Stimulated activated effector memory CD8-positive, alpha-beta T cell treated with anti-CD3 and anti-CD28 coated beads, Interleukin-12 subunit alpha, Interleukin-12 subunit beta, amount 100 ng/mL, for 72 hours (primary cell): ENCODE measurements at regions not wholly inside any gene's neighbourhood (a gene's known extent, or its start where the extent isn't known, plus 50 kb on each side); places are given as distances from the start of the nearest gene placed in this dataset.
"Not testable (repeated sequence)": the region's sequence is repeated elsewhere in the genome, so short reads cannot be mapped to it uniquely, and the experiment has no call there.

ENCODE experiments used
- ATAC-seq: fragments of 150-1000 bp; cut with Tn5 transposase; 2 replicates; pipeline ENCODE4 v1.10.0; 2021
- DNase-seq, 2 donors: peaks; one replicate each; pipeline ENCODE4 v3.0.0; 2021 to 2022; ENCODE audit warnings: low spot score in 2 of 2
- H3K27ac Mint-ChIP-seq: one replicate; pipeline ENCODE4 v1.8.0; 2022; ENCODE audit warnings: mild to moderate bottlenecking, mixed read lengths
- H3K36me3 Mint-ChIP-seq: one replicate; pipeline ENCODE4 v1.8.0; 2022; ENCODE audit warnings: mild to moderate bottlenecking, mixed read lengths
- H3K4me1 Mint-ChIP-seq: one replicate; pipeline ENCODE4 v1.8.0; 2022; ENCODE audit warnings: mixed read lengths
- H3K4me3 Mint-ChIP-seq: one replicate; pipeline ENCODE4 v1.8.0; 2022; ENCODE audit warnings: mild to moderate bottlenecking, mixed read lengths
- H3K9me3 Mint-ChIP-seq: one replicate; pipeline ENCODE4 v1.8.0; 2022; ENCODE audit warnings: mixed read lengths

GRCh38 chr3:180424305-180424704, 177.7 kb upstream of the TTC14 start:
- H3K4me1 Mint-ChIP-seq, H3K27ac Mint-ChIP-seq, ATAC-seq, H3K36me3 Mint-ChIP-seq, H3K4me3 Mint-ChIP-seq, H3K9me3 Mint-ChIP-seq, DNase-seq: not testable (repeated sequence)

GRCh38 chr3:180430896-180431295, 171.1 kb upstream of the TTC14 start:
- ATAC-seq (no peak), DNase-seq (no peak)
- Mint-ChIP-seq H3K9me3 (peaks cover 6% of the 10 kb centered on the region), H3K27ac (no peak overlapping the region), H3K4me3 (no peak overlapping the region), H3K36me3 (no peaks in the 10 kb centered on the region), H3K4me1 (no peaks in the 10 kb centered on the region)

- Mint-ChIP-seq H3K36me3 (no peaks in the 10 kb centered on the region), H3K27ac (no peak overlapping the region), H3K4me1 (no peaks in the 10 kb centered on the region), H3K9me3 (peaks cover 9% of the 10 kb centered on the region), H3K4me3 (no peak overlapping the region)
- ATAC-seq (no peak), DNase-seq (no peak)
Observed at GRCh38 chr3:180433152-180433551, 168.8 kb upstream of the TTC14 start.

- no peak overlapping the region for H3K4me3 Mint-ChIP-seq
- DNase-seq (no peak), ATAC-seq (no peak)
- no peak overlapping the region for H3K27ac Mint-ChIP-seq
- H3K4me1 Mint-ChIP-seq: no peaks in the 10 kb centered on the region
- peaks cover 4% of the 10 kb centered on the region for H3K9me3 Mint-ChIP-seq
- H3K36me3 Mint-ChIP-seq: no peaks in the 10 kb centered on the region
Observed at GRCh38 chr3:180447136-180447535, 154.8 kb upstream of the TTC14 start.

GRCh38 chr3:180448407-180448806, 153.6 kb upstream of the TTC14 start:
- not testable (repeated sequence) for H3K9me3 Mint-ChIP-seq, H3K36me3 Mint-ChIP-seq, H3K27ac Mint-ChIP-seq, H3K4me1 Mint-ChIP-seq, DNase-seq, H3K4me3 Mint-ChIP-seq, ATAC-seq

GRCh38 chr3:180457225-180457624, 144.7 kb upstream of the TTC14 start:
- Mint-ChIP-seq H3K9me3 (no peaks in the 10 kb centered on the region), H3K4me3 (no peak overlapping the region), H3K36me3 (no peaks in the 10 kb centered on the region), H3K4me1 (no peaks in the 10 kb centered on the region), H3K27ac (no peak overlapping the region)
- DNase-seq: no peak
- no peak for ATAC-seq

GRCh38 chr3:180466401-180467011, 135.5 kb upstream of the TTC14 start:
- no peak overlapping the region for H3K27ac Mint-ChIP-seq
- no peaks in the 10 kb centered on the region for H3K36me3 Mint-ChIP-seq
- DNase-seq: no peak
- no peak overlapping the region for H3K4me3 Mint-ChIP-seq
- no peaks in the 10 kb centered on the region for H3K4me1 Mint-ChIP-seq
- no peak for ATAC-seq
- no peaks in the 10 kb centered on the region for H3K9me3 Mint-ChIP-seq

GRCh38 chr3:180467177-180467576, 134.8 kb upstream of the TTC14 start:
- no peak for DNase-seq

GRCh38 chr3:180469149-180469548, 132.8 kb upstream of the TTC14 start:
- DNase-seq (no peak), ATAC-seq (peak; percentile 11)
- Mint-ChIP-seq H3K36me3 (no peaks in the 10 kb centered on the region), H3K9me3 (no peaks in the 10 kb centered on the region), H3K27ac (no peak overlapping the region), H3K4me3 (no peak overlapping the region), H3K4me1 (no peaks in the 10 kb centered on the region)

More at GRCh38 chr3:180467177-180467576, 134.8 kb upstream of the TTC14 start:
- no peaks in the 10 kb centered on the region for H3K4me1 Mint-ChIP-seq
- no peak overlapping the region for H3K4me3 Mint-ChIP-seq
- H3K27ac Mint-ChIP-seq: no peak overlapping the region
- H3K9me3 Mint-ChIP-seq: no peaks in the 10 kb centered on the region
- H3K36me3 Mint-ChIP-seq: no peaks in the 10 kb centered on the region
- ATAC-seq: no peak

- no peaks in the 10 kb centered on the region for H3K4me1 Mint-ChIP-seq
Observed at GRCh38 chr3:180478695-180479094, 123.3 kb upstream of the TTC14 start.

GRCh38 chr3:180492047-180492446, 109.9 kb upstream of the TTC14 start:
- no peak overlapping the region for H3K4me3 Mint-ChIP-seq
- H3K4me1 Mint-ChIP-seq: no peaks in the 10 kb centered on the region
- H3K27ac Mint-ChIP-seq: no peak overlapping the region
- no peak for DNase-seq
- ATAC-seq: no peak
- peaks cover 5% of the 10 kb centered on the region for H3K9me3 Mint-ChIP-seq
- H3K36me3 Mint-ChIP-seq: no peaks in the 10 kb centered on the region

More at GRCh38 chr3:180478695-180479094, 123.3 kb upstream of the TTC14 start:
- no peaks in the 10 kb centered on the region for H3K36me3 Mint-ChIP-seq
- DNase-seq (no peak), ATAC-seq (no peak)
- peaks cover under 1% of the 10 kb centered on the region for H3K9me3 Mint-ChIP-seq
- H3K27ac Mint-ChIP-seq: no peak overlapping the region
- no peak overlapping the region for H3K4me3 Mint-ChIP-seq

GRCh38 chr3:180496995-180497394, 105.0 kb upstream of the TTC14 start:
- no peak overlapping the region for H3K4me3 Mint-ChIP-seq
- DNase-seq: no peak
- no peaks in the 10 kb centered on the region for H3K4me1 Mint-ChIP-seq
- no peak for ATAC-seq
- no peaks in the 10 kb centered on the region for H3K36me3 Mint-ChIP-seq
- peaks cover 23% of the 10 kb centered on the region for H3K9me3 Mint-ChIP-seq
- H3K27ac Mint-ChIP-seq: no peak overlapping the region

- H3K27ac Mint-ChIP-seq: no peak overlapping the region
Observed at GRCh38 chr3:180516368-180516767, 85.6 kb upstream of the TTC14 start.

GRCh38 chr3:180523040-180523439, 78.9 kb upstream of the TTC14 start:
- no peaks in the 10 kb centered on the region for H3K4me1 Mint-ChIP-seq
- DNase-seq (no peak), ATAC-seq (no peak)
- H3K27ac Mint-ChIP-seq: no peak overlapping the region
- no peak overlapping the region for H3K4me3 Mint-ChIP-seq
- peaks cover 2% of the 10 kb centered on the region for H3K9me3 Mint-ChIP-seq
- H3K36me3 Mint-ChIP-seq: no peaks in the 10 kb centered on the region

More at GRCh38 chr3:180516368-180516767, 85.6 kb upstream of the TTC14 start:
- DNase-seq (no peak), ATAC-seq (peak; percentile 16)
- no peak overlapping the region for H3K4me3 Mint-ChIP-seq
- H3K36me3 Mint-ChIP-seq: no peaks in the 10 kb centered on the region
- no peaks in the 10 kb centered on the region for H3K4me1 Mint-ChIP-seq
- H3K9me3 Mint-ChIP-seq: peaks cover 8% of the 10 kb centered on the region

- Mint-ChIP-seq H3K27ac (no peak overlapping the region), H3K4me3 (no peak overlapping the region), H3K9me3 (peaks cover under 1% of the 10 kb centered on the region), H3K4me1 (no peaks in the 10 kb centered on the region), H3K36me3 (no peaks in the 10 kb centered on the region)
- ATAC-seq (no peak), DNase-seq (no peak)
Observed at GRCh38 chr3:180528843-180529242, 73.1 kb upstream of the TTC14 start.

GRCh38 chr3:180529778-180530177, 72.2 kb upstream of the TTC14 start:
- H3K36me3 Mint-ChIP-seq: no peaks in the 10 kb centered on the region
- H3K9me3 Mint-ChIP-seq: no peaks in the 10 kb centered on the region
- H3K4me1 Mint-ChIP-seq: no peaks in the 10 kb centered on the region
- no peak for ATAC-seq
- DNase-seq: no peak
- no peak overlapping the region for H3K4me3 Mint-ChIP-seq
- H3K27ac Mint-ChIP-seq: no peak overlapping the region

- no peaks in the 10 kb centered on the region for H3K9me3 Mint-ChIP-seq
- DNase-seq (no peak), ATAC-seq (no peak)
- H3K27ac Mint-ChIP-seq: no peak overlapping the region
- H3K36me3 Mint-ChIP-seq: no peaks in the 10 kb centered on the region
- H3K4me1 Mint-ChIP-seq: no peaks in the 10 kb centered on the region
- no peak overlapping the region for H3K4me3 Mint-ChIP-seq
Observed at GRCh38 chr3:180530276-180530675, 71.7 kb upstream of the TTC14 start.
